ENCODE measurements at regions not wholly inside any gene's neighbourhood (a gene's known extent, or its start where the extent isn't known, plus 50 kb on each side); places are given as distances from the start of the nearest gene placed in this dataset.

DNA sequence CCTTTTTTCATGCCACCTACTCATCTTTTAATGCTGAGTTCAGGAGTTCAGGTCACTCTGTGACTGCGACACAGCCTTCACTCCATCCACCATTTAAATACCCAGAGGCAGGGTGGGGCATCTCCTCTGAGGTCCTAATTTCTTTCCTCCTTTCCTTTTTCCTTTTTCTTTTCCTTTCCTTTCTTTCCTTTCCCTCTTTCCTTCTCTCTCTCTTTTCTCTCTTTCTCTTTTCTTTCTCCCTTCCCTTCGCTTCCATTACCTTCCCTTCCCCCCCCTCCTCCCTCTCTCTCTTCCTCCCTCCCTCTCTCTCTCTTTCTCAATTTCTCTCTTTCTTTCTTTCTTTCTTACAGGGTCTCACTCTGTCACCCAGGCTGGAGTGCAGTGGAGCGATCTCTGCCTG, 145.9 kb upstream of the SVIL start:
- TF ChIP-seq ZNF274 (IDR thresholded peaks at IDR 0.05; ENCODE audit: low read depth, low read length) = no peak
- no peak for TF ChIP-seq YY1 (IDR thresholded peaks at IDR 0.05; ENCODE audit: insufficient read depth, insufficient read length)
